ENCODE measurements at regions not wholly inside any gene's neighbourhood (a gene's known extent, or its start where the extent isn't known, plus 50 kb on each side); places are given as distances from the start of the nearest gene placed in this dataset.

GRCh38 chr6:141354191-141354955 is 778.4 kb upstream of the GJE1 start:
- DNase-seq: no peak

- DNase-seq: no peak
Observed at GRCh38 chr6:141351721-141352120, 781.0 kb upstream of the GJE1 start.

GRCh38 chr6:141349710-141350109 is 783.0 kb upstream of the GJE1 start:
- DNase-seq: no peak

- DNase-seq: no peak
Observed at GRCh38 chr6:141347906-141348492, 784.7 kb upstream of the GJE1 start.

GRCh38 chr6:141347086-141347485 is 785.6 kb upstream of the GJE1 start:
- DNase-seq: no peak

DNA sequence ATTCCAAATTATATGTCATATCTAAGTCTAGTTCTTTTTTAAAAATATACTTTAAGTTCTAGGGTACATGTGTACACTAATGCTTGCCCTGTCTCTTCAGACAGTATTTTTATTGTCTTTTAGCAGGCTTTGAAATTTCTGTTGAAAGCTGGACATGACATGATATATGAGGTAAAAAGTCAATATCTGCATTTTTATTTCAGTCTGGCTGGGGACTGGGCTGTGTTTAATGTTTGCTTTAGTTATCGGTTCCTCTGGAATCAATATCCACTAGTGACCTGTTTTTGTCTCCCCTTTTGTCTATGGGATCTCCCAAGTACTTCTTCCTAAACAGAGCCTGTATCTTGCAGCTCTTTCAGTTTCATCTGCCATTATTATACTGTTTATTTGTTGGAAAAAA is 786.2 kb upstream of the GJE1 start:
- DNase-seq: no peak

- no peak for DNase-seq
Observed at GRCh38 chr6:141337191-141337590, 795.5 kb upstream of the GJE1 start.

DNA sequence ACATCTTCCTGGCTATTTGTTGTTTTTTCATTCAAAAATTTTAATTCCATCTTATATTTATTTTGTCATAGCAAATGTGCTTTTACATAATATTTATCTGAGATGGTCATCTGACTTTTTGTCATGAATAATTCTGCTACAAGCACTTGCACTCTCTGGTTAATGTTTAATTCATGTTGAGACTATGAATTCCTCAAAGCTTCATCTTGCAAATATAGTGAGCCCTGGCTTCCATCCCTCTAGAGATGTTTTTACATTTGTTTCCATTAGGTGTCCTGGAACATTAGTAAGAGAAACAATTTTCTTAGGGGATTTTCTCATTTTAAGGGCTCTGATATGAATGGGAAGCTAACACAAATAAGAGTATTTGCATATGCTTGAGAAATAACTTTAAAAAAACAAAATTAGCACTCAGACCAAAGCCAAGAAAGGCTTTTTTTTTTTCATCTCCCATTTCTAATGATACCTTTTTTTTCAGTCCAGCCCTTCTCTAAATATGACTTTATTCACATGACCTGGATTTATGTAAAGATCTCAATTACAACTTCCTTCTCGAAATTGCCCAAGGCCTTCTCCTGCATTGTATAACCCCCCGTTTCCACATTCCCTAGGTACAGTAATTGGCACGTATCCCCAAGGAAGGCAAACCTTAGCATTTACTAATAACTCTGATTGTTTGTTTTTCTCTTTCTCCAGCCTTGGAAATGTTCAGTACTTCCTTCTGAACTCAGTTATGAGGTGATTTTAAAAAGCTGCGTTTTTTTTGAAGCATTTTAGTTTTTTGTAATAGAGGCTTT is 797.0 kb upstream of the GJE1 start:
- DNase-seq: no peak

DNA sequence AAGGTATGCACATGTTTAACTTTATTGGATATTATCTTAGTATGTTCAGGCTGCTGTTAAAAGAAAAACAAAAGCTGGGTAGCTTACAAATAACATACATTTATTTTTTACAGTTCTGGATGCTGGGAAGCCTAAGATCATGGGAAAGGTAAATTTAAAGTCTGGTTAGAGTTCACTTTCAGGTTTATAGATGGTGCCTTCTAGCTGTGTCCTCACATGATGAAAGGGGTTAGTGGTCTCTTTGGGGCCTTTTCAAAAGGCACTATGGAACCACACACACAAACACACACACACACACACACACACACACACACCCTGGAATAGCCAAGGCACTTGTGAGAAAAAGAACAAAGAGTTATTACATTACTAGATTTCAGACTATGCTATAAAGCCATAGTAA is 805.8 kb upstream of the GJE1 start:
- DNase-seq: no peak

DNA sequence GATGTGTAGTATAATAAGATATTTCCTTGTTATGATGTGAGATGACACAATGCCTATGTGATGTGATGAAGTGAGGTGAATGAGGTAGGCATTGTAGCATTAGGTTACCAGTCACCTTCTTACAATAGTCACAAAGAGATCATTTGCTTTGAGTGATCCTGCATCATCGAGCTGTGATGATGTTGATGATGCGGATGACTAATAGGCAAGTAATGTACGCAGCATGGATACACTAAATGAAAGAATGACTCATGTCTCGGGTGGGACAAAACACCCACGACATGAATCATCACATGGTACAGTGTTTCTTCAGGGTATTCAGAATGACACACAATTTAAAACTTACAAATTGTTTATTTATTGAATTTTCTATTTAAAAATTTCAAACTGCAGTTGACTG is 806.3 kb upstream of the GJE1 start:
- peak; percentile 79 for DNase-seq

DNA sequence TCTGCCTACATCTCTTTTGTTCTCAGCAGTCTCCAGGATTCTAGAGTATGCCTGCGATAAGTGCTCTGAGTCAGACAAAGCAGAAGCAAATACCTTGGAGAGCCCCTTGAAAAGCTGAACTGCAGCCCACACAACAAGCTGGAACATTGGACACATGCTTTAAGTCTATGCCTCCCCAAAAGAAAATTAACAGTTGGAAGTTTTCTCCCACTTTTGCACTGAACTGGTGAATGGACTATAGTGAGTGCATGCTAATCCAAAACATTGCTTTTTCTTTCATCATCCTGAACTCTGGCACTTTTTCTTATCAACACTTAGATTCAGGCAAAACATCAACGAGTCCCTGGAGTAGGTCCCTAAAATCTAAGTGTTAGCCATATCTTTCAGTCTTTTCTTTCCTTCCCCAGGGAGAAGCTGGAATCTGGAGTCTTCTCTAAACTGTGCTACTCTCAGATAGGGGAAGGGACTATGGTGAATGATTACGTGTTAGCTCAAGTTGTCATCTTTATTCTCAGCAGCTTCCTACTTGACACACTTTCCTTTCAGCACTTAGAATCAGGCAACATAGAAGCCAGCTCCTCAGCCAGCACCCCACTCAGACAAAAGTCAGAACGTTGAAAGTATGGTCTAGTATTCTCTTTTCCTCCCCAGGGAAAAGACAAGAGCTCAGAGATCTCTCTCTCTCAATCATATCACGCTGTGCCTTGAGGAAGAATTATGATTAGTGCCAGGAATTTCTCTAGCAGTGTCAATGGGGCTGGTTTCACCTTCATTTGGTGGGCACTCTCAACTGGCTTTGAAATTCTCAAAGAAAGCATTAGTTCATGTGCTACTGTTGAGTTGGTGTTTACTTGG is 811.0 kb upstream of the GJE1 start:
- DNase-seq: no peak

GRCh38 chr6:141316236-141316635 is 816.5 kb upstream of the GJE1 start:
- DNase-seq: no peak

DNA sequence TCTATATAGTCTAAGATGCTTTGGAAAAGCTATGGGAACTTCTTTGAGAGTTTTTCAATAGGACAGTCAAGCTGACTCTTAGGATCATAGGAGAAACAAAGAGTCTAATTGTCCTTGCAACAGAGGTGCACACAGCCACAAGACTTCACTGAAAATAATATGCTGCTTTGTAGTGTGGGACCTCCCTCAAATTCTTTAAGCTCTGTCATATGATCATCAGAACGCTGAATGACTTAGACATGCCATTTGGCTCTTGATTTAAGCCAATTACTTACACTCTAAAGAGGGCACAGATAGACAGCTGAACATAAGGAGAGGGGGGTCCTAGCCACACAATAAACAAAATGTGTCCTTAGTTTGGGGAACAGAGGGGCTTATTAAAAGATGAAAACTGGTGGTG is 818.7 kb upstream of the GJE1 start:
- DNase-seq: no peak

DNA sequence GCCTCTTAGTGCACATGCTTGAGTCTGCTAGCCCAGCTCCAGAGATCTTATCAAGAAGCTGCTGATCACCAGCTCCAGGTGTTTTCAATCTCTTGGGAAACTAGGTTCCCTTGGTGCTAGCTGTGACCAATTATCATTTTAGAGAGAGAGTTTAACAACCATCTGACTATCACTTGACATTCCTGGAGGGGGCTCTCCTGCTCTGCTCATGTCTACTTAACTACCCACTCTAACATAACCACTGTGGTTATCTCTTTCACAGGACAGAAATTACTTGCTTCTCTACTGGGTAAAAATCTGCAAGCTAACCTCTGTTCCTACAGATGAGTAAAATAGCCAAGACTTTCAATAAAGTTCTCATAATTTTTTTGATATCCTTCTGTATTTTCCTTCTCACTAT is 823.4 kb upstream of the GJE1 start:
- no peak for DNase-seq

- DNase-seq: no peak
Observed at GRCh38 chr6:141307309-141307998, 825.3 kb upstream of the GJE1 start.

GRCh38 chr6:141303907-141304306 is 828.8 kb upstream of the GJE1 start:
- no peak for DNase-seq

GRCh38 chr6:141301779-141302178 is 830.9 kb upstream of the GJE1 start:
- no peak for DNase-seq

DNA sequence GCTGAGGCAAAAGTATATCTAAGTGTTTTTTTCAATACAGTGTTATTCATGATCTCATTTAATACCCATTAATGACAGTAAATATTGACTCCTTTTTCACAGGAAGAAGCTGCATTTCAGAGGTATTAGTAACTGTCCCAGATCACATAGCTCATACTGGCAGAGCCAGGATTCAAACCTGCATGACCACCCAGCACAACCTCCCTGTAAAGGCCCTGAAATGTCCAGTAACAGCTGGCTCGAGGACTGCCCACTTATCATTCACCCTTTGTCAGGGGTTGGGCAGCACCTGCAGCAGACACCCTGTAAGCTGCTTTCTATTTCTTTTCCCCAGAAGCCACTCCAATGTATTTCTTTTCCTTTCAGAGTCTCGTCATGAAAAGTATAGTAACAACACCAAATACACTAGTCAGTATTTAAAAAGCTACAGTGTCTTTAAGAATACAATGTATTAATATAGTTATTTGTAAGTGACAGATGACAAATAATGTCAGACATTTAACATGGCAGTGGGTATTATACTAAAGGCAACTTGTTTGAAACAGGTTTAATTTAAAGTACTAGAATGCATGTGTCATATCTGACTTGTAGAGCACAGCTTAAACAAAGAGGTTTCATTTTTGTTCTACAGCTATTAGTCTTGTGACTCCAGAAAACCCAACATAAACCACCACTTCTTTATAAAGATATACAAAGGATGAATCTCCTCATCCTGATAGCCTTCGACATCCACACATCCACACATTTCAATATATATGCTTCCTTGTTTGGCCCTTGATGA is 841.6 kb upstream of the GJE1 start:
- no peak for DNase-seq

DNA sequence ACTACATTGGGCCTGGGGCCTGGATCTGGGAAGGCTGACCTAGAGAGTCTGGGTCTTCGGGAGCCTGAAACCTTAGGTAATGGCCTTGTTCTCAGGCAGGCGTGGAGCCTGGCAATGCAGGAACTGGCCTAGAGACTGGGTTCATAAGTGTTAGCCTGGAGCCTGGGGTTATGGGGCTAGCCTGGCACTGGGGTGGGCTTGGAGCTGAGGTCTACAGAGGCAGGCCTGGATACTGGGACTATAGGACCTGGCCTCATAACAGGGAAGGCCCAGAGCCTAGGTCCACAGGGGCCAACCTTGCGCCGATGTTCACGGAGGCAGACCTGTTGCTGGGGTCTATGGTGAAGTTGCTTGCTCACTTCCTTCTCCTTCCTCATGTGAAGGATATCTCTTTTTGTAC is 843.8 kb upstream of the GJE1 start:
- DNase-seq: peak; percentile 54

GRCh38 chr6:141282263-141282662 is 850.5 kb upstream of the GJE1 start:
- DNase-seq: no peak

DNA sequence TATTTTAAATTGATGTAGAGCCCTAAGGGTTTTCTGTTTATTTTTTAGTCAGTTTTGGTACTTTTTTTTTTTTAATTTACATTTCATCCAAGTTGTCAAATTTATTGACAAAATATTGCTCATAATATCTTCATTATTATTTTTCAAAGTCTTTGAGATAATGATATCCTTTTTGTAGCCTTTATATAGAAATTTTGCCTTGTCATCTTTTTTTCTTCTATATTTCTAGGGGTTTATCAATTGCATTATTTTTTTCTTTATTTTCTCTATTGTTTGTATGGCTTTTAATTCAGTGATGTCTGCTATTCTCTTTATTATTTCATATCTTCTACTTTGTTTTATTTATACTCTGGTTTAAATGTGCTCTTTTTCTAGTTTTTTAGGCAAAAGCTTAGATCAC is 863.0 kb upstream of the GJE1 start:
- DNase-seq: no peak

- peak; percentile 36 for DNase-seq
Observed at GRCh38 chr6:141267420-141267819, 865.3 kb upstream of the GJE1 start.
